Esophagus (tissue), 2 donors: ENCODE measurements at regions not wholly inside any gene's neighbourhood (a gene's known extent, or its start where the extent isn't known, plus 50 kb on each side); places are given as distances from the start of the nearest gene placed in this dataset.
"Not testable (repeated sequence)": the region's sequence is repeated elsewhere in the genome, so short reads cannot be mapped to it uniquely, and the experiment has no call there.

ENCODE experiments used
- H3K27ac ChIP-seq, 2 donors: one replicate each; pipeline ENCODE4 v1.5.1; 2013; ENCODE audit warnings: low read depth in 2 of 2, mild to moderate bottlenecking in 2 of 2, inconsistent platforms in 1 of 2, low read length in 1 of 2, moderate library complexity in 1 of 2
- H3K27me3 ChIP-seq, 2 donors: one replicate each; pipeline ENCODE4 v1.6.1; 2013; ENCODE audit warnings: low read length in 2 of 2, control low read depth in 1 of 2, mild to moderate bottlenecking in 1 of 2; ENCODE audit not compliant: insufficient read depth in 2 of 2, control insufficient read depth in 1 of 2
- H3K36me3 ChIP-seq, 2 donors: one replicate each; pipeline ENCODE4 v1.6.1; 2013; ENCODE audit warnings: low read length in 1 of 2; ENCODE audit not compliant: control insufficient read depth in 2 of 2, insufficient read depth in 2 of 2
- H3K4me1 ChIP-seq, 2 donors: one replicate each; pipeline ENCODE4 v1.6.1; 2013; ENCODE audit warnings: low read length in 1 of 2; ENCODE audit not compliant: control insufficient read depth in 2 of 2, insufficient read depth in 2 of 2
- H3K4me3 ChIP-seq, 2 donors: one replicate each; pipeline ENCODE4 v1.5.1; 2013; ENCODE audit warnings: low read length in 2 of 2, mild to moderate bottlenecking in 2 of 2, low read depth in 1 of 2, moderate library complexity in 1 of 2
- H3K9me3 ChIP-seq, 2 donors: one replicate each; pipeline ENCODE4 v1.6.1; 2013; ENCODE audit warnings: mild to moderate bottlenecking in 2 of 2, low read depth in 1 of 2, low read length in 1 of 2, moderate library complexity in 1 of 2; ENCODE audit not compliant: control insufficient read depth in 2 of 2, insufficient read depth in 1 of 2
- WGBS, 2 donors: extraction: QIAGEN DNeasy Blood & Tissue Kit; methylation state at CpG; one replicate each; pipeline ENCODE4 v1.1.7; 2013; 5-methylcytosine and 5-hydroxymethylcytosine counted together
- donor health status: healthy with polysubstance abuse.
- donor health status: Bipolar disorder and iron deficiency.

- H3K4me3 ChIP-seq, H3K27ac ChIP-seq, H3K36me3 ChIP-seq, H3K9me3 ChIP-seq, H3K27me3 ChIP-seq, H3K4me1 ChIP-seq: not testable (repeated sequence)
- 74 to 80% methylated on average over 7 of the region's 7 CpGs for WGBS, 2 donors
Observed at GRCh38 chr14:76303188-76303587, 72.7 kb upstream of the ESRRB start.

GRCh38 chr14:76304536-76305267 is 71.2 kb upstream of the ESRRB start:
- peaks cover 0 to 2% of the 10 kb centered on the region in 2 donors for H3K4me1 ChIP-seq
- no peaks in the 10 kb centered on the region for H3K36me3 ChIP-seq
- 81 to 82% methylated on average over 7 of the region's 7 CpGs for WGBS, 2 donors
- H3K27ac ChIP-seq = no peak overlapping the region
- no peaks in the 10 kb centered on the region for H3K27me3 ChIP-seq
- no peaks in the 10 kb centered on the region for H3K9me3 ChIP-seq
- no peak overlapping the region for H3K4me3 ChIP-seq

GRCh38 chr14:76305268-76305826 is 70.6 kb upstream of the ESRRB start:
- Histone ChIP-seq H3K4me1 (peaks cover 0 to 2% of the 10 kb centered on the region in 2 donors), H3K36me3 (no peaks in the 10 kb centered on the region), H3K4me3 (no peak overlapping the region), H3K27me3 (peaks cover 0 to 2% of the 10 kb centered on the region in 2 donors), H3K27ac (no peak overlapping the region), H3K9me3 (no peaks in the 10 kb centered on the region)
- WGBS, 2 donors = 49 to 50% methylated on average over 11 of the region's 11 CpGs

GRCh38 chr14:76306131-76306530 is 69.8 kb upstream of the ESRRB start:
- H3K4me3 ChIP-seq = no peak overlapping the region
- no peaks in the 10 kb centered on the region for H3K36me3 ChIP-seq
- 85 to 90% methylated on average over 12 of the region's 12 CpGs for WGBS, 2 donors
- peaks cover 0 to 2% of the 10 kb centered on the region in 2 donors for H3K27me3 ChIP-seq
- peaks cover 0 to 2% of the 10 kb centered on the region in 2 donors for H3K4me1 ChIP-seq
- no peak overlapping the region for H3K27ac ChIP-seq
- no peaks in the 10 kb centered on the region for H3K9me3 ChIP-seq

GRCh38 chr14:76307786-76308780 is 67.9 kb upstream of the ESRRB start:
- Histone ChIP-seq H3K4me3 (no peak overlapping the region), H3K9me3 (no peaks in the 10 kb centered on the region), H3K27me3 (peaks cover 0 to 2% of the 10 kb centered on the region in 2 donors), H3K27ac (no peak overlapping the region), H3K36me3 (no peaks in the 10 kb centered on the region), H3K4me1 (peaks cover 0 to 2% of the 10 kb centered on the region in 2 donors)
- 90 to 91% methylated on average over 15 of the region's 15 CpGs for WGBS, 2 donors

GRCh38 chr14:76309572-76310162 is 66.3 kb upstream of the ESRRB start:
- Histone ChIP-seq H3K27me3 (peaks cover 0 to 2% of the 10 kb centered on the region in 2 donors), H3K4me1 (peaks cover 0 to 2% of the 10 kb centered on the region in 2 donors), H3K27ac (no peak overlapping the region), H3K36me3 (no peaks in the 10 kb centered on the region), H3K9me3 (no peaks in the 10 kb centered on the region), H3K4me3 (no peak overlapping the region)
- WGBS, 2 donors = 78 to 80% methylated on average over 8 of the region's 8 CpGs

GRCh38 chr14:76311079-76311758 is 64.7 kb upstream of the ESRRB start:
- peaks cover 0 to 2% of the 10 kb centered on the region in 2 donors for H3K27me3 ChIP-seq
- no peak overlapping the region for H3K27ac ChIP-seq
- H3K9me3 ChIP-seq = no peaks in the 10 kb centered on the region
- 34 to 36% methylated on average over 13 of the region's 13 CpGs for WGBS, 2 donors
- H3K36me3 ChIP-seq = no peaks in the 10 kb centered on the region
- H3K4me1 ChIP-seq = no peaks in the 10 kb centered on the region
- H3K4me3 ChIP-seq = no peak overlapping the region

GRCh38 chr14:76312821-76313220 is 63.1 kb upstream of the ESRRB start:
- Histone ChIP-seq H3K9me3 (no peaks in the 10 kb centered on the region), H3K27ac (no peak overlapping the region), H3K36me3 (no peaks in the 10 kb centered on the region), H3K27me3 (peaks cover 0 to 2% of the 10 kb centered on the region in 2 donors), H3K4me1 (no peaks in the 10 kb centered on the region), H3K4me3 (no peak overlapping the region)
- WGBS, 2 donors = 57 to 70% methylated on average over 4 of the region's 4 CpGs

GRCh38 chr14:76313303-76313702 is 62.6 kb upstream of the ESRRB start:
- H3K9me3 ChIP-seq = no peaks in the 10 kb centered on the region
- H3K27ac ChIP-seq = no peak overlapping the region
- peaks cover 0 to 2% of the 10 kb centered on the region in 2 donors for H3K27me3 ChIP-seq
- 48 to 54% methylated on average over 4 of the region's 4 CpGs for WGBS, 2 donors
- H3K4me1 ChIP-seq = no peaks in the 10 kb centered on the region
- H3K4me3 ChIP-seq = no peak overlapping the region
- no peaks in the 10 kb centered on the region for H3K36me3 ChIP-seq
